Vagina (tissue), 2 donors: ENCODE measurements at regions not wholly inside any gene's neighbourhood (a gene's known extent, or its start where the extent isn't known, plus 50 kb on each side); places are given as distances from the start of the nearest gene placed in this dataset.

Source experiments
- POLR2A ChIP-seq, 2 donors: fragments of 450-650 bp; IDR thresholded peaks; one replicate each; pipeline ENCODE4 v1.6.1; 2017; ENCODE audit warnings: antibody characterized with exemption in 2 of 2, mild to moderate bottlenecking in 2 of 2, moderate library complexity in 2 of 2
- TF ChIP-seq, protein P1 (sequence below), 3 experiments: fragments of 450-650 bp in 2 of 3; fragments of 200-600 bp in 1 of 3; sonication (generic) in 1 of 3; IDR thresholded peaks; one replicate each; pipeline ENCODE4 v1.5.1; 2017 to 2019; ENCODE audit warnings: antibody characterized with exemption in 3 of 3, mild to moderate bottlenecking in 2 of 3, moderate library complexity in 2 of 3

DNA sequence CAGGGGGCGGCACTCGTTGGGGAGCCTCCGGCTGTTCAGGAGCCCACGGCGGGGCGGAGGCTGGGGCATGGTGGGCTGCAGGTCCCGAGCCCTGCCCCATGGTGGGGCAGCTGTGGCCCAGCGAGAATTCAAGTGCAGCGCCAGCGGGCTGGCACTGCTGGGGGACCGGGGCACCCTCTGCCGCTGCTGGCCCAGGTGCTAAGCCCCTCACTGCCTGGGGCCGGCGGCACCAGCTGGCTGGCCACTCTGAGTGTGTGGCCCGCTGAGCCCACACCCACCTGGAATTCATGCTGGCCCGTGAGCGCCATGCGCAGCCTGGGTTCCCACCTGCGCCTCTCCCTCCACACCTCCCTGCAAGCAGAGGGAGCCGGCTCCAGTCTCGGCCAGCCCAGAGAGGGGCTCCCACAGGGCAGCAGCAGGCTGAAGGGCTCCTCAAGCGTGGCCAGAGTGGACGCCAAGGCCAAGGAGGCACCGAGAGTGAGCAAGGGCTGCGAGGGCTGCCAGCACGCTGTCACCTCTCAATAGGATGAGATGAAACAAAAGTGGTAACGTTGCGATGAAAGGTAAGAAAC, 464.9 kb downstream of the PCDH7 start:
- TF ChIP-seq, protein P1, sequence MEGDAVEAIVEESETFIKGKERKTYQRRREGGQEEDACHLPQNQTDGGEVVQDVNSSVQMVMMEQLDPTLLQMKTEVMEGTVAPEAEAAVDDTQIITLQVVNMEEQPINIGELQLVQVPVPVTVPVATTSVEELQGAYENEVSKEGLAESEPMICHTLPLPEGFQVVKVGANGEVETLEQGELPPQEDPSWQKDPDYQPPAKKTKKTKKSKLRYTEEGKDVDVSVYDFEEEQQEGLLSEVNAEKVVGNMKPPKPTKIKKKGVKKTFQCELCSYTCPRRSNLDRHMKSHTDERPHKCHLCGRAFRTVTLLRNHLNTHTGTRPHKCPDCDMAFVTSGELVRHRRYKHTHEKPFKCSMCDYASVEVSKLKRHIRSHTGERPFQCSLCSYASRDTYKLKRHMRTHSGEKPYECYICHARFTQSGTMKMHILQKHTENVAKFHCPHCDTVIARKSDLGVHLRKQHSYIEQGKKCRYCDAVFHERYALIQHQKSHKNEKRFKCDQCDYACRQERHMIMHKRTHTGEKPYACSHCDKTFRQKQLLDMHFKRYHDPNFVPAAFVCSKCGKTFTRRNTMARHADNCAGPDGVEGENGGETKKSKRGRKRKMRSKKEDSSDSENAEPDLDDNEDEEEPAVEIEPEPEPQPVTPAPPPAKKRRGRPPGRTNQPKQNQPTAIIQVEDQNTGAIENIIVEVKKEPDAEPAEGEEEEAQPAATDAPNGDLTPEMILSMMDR (IDR thresholded peaks at IDR 0.05), result no peak
- TF ChIP-seq POLR2A (IDR thresholded peaks at IDR 0.05), result no peak
